ENCODE measurements at regions not wholly inside any gene's neighbourhood (a gene's known extent, or its start where the extent isn't known, plus 50 kb on each side); places are given as distances from the start of the nearest gene placed in this dataset.

- TF ChIP-seq, protein P1, sequence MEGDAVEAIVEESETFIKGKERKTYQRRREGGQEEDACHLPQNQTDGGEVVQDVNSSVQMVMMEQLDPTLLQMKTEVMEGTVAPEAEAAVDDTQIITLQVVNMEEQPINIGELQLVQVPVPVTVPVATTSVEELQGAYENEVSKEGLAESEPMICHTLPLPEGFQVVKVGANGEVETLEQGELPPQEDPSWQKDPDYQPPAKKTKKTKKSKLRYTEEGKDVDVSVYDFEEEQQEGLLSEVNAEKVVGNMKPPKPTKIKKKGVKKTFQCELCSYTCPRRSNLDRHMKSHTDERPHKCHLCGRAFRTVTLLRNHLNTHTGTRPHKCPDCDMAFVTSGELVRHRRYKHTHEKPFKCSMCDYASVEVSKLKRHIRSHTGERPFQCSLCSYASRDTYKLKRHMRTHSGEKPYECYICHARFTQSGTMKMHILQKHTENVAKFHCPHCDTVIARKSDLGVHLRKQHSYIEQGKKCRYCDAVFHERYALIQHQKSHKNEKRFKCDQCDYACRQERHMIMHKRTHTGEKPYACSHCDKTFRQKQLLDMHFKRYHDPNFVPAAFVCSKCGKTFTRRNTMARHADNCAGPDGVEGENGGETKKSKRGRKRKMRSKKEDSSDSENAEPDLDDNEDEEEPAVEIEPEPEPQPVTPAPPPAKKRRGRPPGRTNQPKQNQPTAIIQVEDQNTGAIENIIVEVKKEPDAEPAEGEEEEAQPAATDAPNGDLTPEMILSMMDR (IDR thresholded peaks at IDR 0.05; ENCODE audit: low read depth, low read length, poor library complexity, severe bottlenecking) = no peak
- TF ChIP-seq EZH2phosphoT487 (IDR thresholded peaks at IDR 0.05; ENCODE audit: borderline replicate concordance, low read length) = no peak
Observed at GRCh38 chr16:86374603-86375130, 135.7 kb upstream of the FOXF1 start.

Measured in DOHH2 (cell line).